H9 (cell line): ENCODE measurements at regions not wholly inside any gene's neighbourhood (a gene's known extent, or its start where the extent isn't known, plus 50 kb on each side); places are given as distances from the start of the nearest gene placed in this dataset.

Experiments
- DNase-seq: peaks from one replicate; pipeline ENCODE4 v3.0.0-alpha.2; 2017
- H2AFZ ChIP-seq: one replicate; pipeline ENCODE4 v1.6.1; 2013; ENCODE audit warnings: mild to moderate bottlenecking, low read length, control low read depth, moderate library complexity
- H2AK5ac ChIP-seq: 2 replicates; pipeline ENCODE4 v1.6.1; 2013; ENCODE audit warnings: low read length, control low read depth, mixed read lengths; ENCODE audit not compliant: insufficient read length
- H2BK120ac ChIP-seq: one replicate; pipeline ENCODE4 v1.6.1; 2013; ENCODE audit warnings: low read depth, mild to moderate bottlenecking, low read length, control low read depth, inconsistent platforms; ENCODE audit not compliant: poor library complexity, severe bottlenecking
- H2BK12ac ChIP-seq: 2 replicates; pipeline ENCODE4 v1.6.1; 2013; ENCODE audit warnings: low read length, control low read depth, mixed read lengths, low read depth; ENCODE audit not compliant: insufficient read length
- H2BK15ac ChIP-seq: 2 replicates; pipeline ENCODE4 v1.6.1; 2013; ENCODE audit warnings: low read depth, low read length, control low read depth
- H2BK20ac ChIP-seq: one replicate; pipeline ENCODE4 v1.6.1; 2013; ENCODE audit warnings: low read depth, mild to moderate bottlenecking, low read length, control low read depth, inconsistent platforms; ENCODE audit not compliant: poor library complexity, severe bottlenecking
- H2BK5ac ChIP-seq: 2 replicates; pipeline ENCODE4 v1.6.1; 2013; ENCODE audit warnings: low read length, control low read depth, mixed read lengths; ENCODE audit not compliant: insufficient read length
- H3K14ac ChIP-seq: 2 replicates; pipeline ENCODE4 v1.6.1; 2013; ENCODE audit warnings: low read length, control low read depth; ENCODE audit not compliant: insufficient read depth
- H3K18ac ChIP-seq: 2 replicates; pipeline ENCODE4 v1.6.1; 2013; ENCODE audit warnings: low read depth, mild to moderate bottlenecking, mixed read lengths, low read length, control low read depth; ENCODE audit not compliant: insufficient read length
- H3K23ac ChIP-seq: 2 replicates; pipeline ENCODE4 v1.6.1; 2013; ENCODE audit warnings: low read length, control low read depth, mixed read lengths, low read depth; ENCODE audit not compliant: insufficient read length
- H3K23me2 ChIP-seq: 2 replicates; pipeline ENCODE4 v1.6.1; 2013; ENCODE audit warnings: low read depth, mild to moderate bottlenecking, mixed read lengths, low read length, control low read depth; ENCODE audit not compliant: insufficient read length, poor library complexity, severe bottlenecking
- H3K27ac ChIP-seq: 2 replicates; pipeline ENCODE4 v1.5.1; 2013; ENCODE audit warnings: low read length, control low read depth, mixed read lengths, low read depth; ENCODE audit not compliant: insufficient read length
- H3K27me3 ChIP-seq: 2 replicates; pipeline ENCODE4 v1.6.1; 2013; ENCODE audit warnings: low read length, control low read depth, inconsistent platforms; ENCODE audit not compliant: insufficient read depth
- H3K4ac ChIP-seq: 2 replicates; pipeline ENCODE4 v1.6.1; 2013; ENCODE audit warnings: low read depth, mild to moderate bottlenecking, control low read depth, inconsistent platforms, low read length, moderate library complexity
- H3K4me1 ChIP-seq: 2 replicates; pipeline ENCODE4 v1.6.1; 2013; ENCODE audit warnings: low read length, control low read depth, inconsistent platforms; ENCODE audit not compliant: insufficient read depth
- H3K4me2 ChIP-seq: 2 replicates; pipeline ENCODE4 v1.6.1; 2013; ENCODE audit warnings: low read length, control low read depth, mixed read lengths; ENCODE audit not compliant: insufficient read length, insufficient read depth
- H3K56ac ChIP-seq: 2 replicates; pipeline ENCODE4 v1.6.1; 2013; ENCODE audit warnings: low read depth, mild to moderate bottlenecking, mixed read lengths, low read length, control low read depth; ENCODE audit not compliant: insufficient read length
- H3K79me1 ChIP-seq: 2 replicates; pipeline ENCODE4 v1.6.1; 2013; ENCODE audit warnings: low read depth, mild to moderate bottlenecking, moderate library complexity, low read length, control low read depth, inconsistent platforms; ENCODE audit not compliant: insufficient read depth, poor library complexity, severe bottlenecking
- H3K79me2 ChIP-seq: 2 replicates; pipeline ENCODE4 v1.6.1; 2013; ENCODE audit warnings: low read length, control low read depth, inconsistent platforms; ENCODE audit not compliant: insufficient read depth
- H3K9ac ChIP-seq: 2 replicates; pipeline ENCODE4 v1.6.1; 2013; ENCODE audit warnings: low read length, control low read depth, mixed read lengths; ENCODE audit not compliant: insufficient read length; ENCODE audit errors: extremely low read depth
- H3K9me3 ChIP-seq: one replicate; pipeline ENCODE4 v1.6.1; 2013; ENCODE audit warnings: low read depth, low read length, inconsistent platforms; ENCODE audit not compliant: control insufficient read depth
- H3T11ph ChIP-seq: one replicate; pipeline ENCODE4 v1.6.1; 2013; ENCODE audit warnings: mild to moderate bottlenecking, low read length, control low read depth, inconsistent platforms
- H4K20me1 ChIP-seq: one replicate; pipeline ENCODE4 v1.6.1; 2013; ENCODE audit not compliant: control insufficient read depth, insufficient read length, insufficient read depth
- H4K5ac ChIP-seq: 2 replicates; pipeline ENCODE4 v1.6.1; 2013; ENCODE audit warnings: low read depth, mild to moderate bottlenecking, mixed read lengths, low read length, control low read depth; ENCODE audit not compliant: insufficient read length
- H4K8ac ChIP-seq: replicated peaks from 2 replicates; pipeline ENCODE4 v1.6.1; 2013; ENCODE audit warnings: low read length, control low read depth, mixed read lengths, low read depth; ENCODE audit not compliant: insufficient read length
- H4K91ac ChIP-seq: 2 replicates; pipeline ENCODE4 v1.6.1; 2013; ENCODE audit warnings: low read depth, mild to moderate bottlenecking, moderate library complexity, mixed read lengths, low read length, control low read depth; ENCODE audit not compliant: insufficient read length
- H3K27ac Mint-ChIP-seq, 3 experiments: 2 replicates in 2 of 3; 3 replicates in 1 of 3; pipeline ENCODE4 v1.8.0; 2020 to 2021; ENCODE audit warnings: mixed read lengths in 3 of 3, mild to moderate bottlenecking in 1 of 3, moderate library complexity in 1 of 3
- H3K27me3 Mint-ChIP-seq: 2 replicates; pipeline ENCODE4 v1.8.0; 2021; ENCODE audit warnings: low read depth, mild to moderate bottlenecking, moderate library complexity, mixed read lengths
- H3K36me3 Mint-ChIP-seq, 3 experiments: 2 replicates in 2 of 3; 3 replicates in 1 of 3; pipeline ENCODE4 v1.8.0; 2020 to 2021; ENCODE audit warnings: low read depth in 3 of 3, mixed read lengths in 3 of 3; ENCODE audit not compliant: insufficient read depth in 1 of 3
- H3K4me1 Mint-ChIP-seq, 2 experiments: 2 replicates each; pipeline ENCODE4 v1.8.0; 2020; ENCODE audit warnings: mixed read lengths in 2 of 2
- H3K4me3 Mint-ChIP-seq, 2 experiments: 2 replicates in 1 of 2; 3 replicates in 1 of 2; pipeline ENCODE4 v1.8.0; 2020 to 2021; ENCODE audit warnings: mild to moderate bottlenecking in 2 of 2, mixed read lengths in 2 of 2, moderate library complexity in 1 of 2
- H3K9me3 Mint-ChIP-seq, 2 experiments: 2 replicates in 1 of 2; 3 replicates in 1 of 2; pipeline ENCODE4 v1.8.0; 2020; ENCODE audit warnings: mild to moderate bottlenecking in 2 of 2, mixed read lengths in 2 of 2, moderate library complexity in 1 of 2
- WGBS: extraction: QIAGEN DNeasy Blood & Tissue Kit; methylation state at CpG from one replicate; pipeline ENCODE4 v1.1.7; 2013; ENCODE audit warnings: missing lambda C conversion rate, low lambda C conversion rate, mixed read lengths; ENCODE audit not compliant: insufficient read length; ENCODE audit errors: extremely low coverage; 5-methylcytosine and 5-hydroxymethylcytosine counted together
- TF ChIP-seq, protein P1 (sequence below): fragments of 200-600 bp; sonication (generic); conservative IDR thresholded peaks from 3 replicates; pipeline ENCODE4 v1.8.0; 2021; ENCODE audit warnings: antibody characterized with exemption, mild to moderate bottlenecking

DNA sequence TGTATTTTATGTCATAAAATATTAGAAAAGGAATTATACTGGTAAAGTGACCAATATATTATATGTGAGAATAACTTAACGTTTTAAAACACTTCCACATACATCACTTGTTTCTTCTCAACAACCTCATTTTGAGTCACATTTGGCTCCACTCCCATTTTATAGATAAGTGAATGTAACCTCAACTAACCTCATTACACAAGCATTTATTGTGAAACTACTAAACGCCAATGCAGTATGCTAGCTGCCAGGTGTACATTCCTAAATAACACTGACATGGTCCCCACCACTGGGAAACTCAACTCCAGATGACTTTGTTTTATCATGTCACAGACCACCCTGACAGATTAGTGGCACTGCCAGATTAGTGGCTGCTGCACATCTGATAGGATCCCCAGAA lies 249.7 kb upstream of the CNTN4 start:
- no peak overlapping the region for H3K4ac ChIP-seq
- Mint-ChIP-seq H3K36me3 (no peaks in the 10 kb centered on the region), H3K9me3 (peaks cover 0 to 3% of the 10 kb centered on the region in 2 experiments; a peak in 1 of 5 replicates), H3K4me1 (no peaks in the 10 kb centered on the region), H3K4me3 (no peak overlapping the region), H3K27me3 (no peaks in the 10 kb centered on the region), H3K27ac (no peak overlapping the region)
- H3K14ac ChIP-seq: no peak overlapping the region
- H3T11ph ChIP-seq: no peak overlapping the region
- TF ChIP-seq, protein P1, sequence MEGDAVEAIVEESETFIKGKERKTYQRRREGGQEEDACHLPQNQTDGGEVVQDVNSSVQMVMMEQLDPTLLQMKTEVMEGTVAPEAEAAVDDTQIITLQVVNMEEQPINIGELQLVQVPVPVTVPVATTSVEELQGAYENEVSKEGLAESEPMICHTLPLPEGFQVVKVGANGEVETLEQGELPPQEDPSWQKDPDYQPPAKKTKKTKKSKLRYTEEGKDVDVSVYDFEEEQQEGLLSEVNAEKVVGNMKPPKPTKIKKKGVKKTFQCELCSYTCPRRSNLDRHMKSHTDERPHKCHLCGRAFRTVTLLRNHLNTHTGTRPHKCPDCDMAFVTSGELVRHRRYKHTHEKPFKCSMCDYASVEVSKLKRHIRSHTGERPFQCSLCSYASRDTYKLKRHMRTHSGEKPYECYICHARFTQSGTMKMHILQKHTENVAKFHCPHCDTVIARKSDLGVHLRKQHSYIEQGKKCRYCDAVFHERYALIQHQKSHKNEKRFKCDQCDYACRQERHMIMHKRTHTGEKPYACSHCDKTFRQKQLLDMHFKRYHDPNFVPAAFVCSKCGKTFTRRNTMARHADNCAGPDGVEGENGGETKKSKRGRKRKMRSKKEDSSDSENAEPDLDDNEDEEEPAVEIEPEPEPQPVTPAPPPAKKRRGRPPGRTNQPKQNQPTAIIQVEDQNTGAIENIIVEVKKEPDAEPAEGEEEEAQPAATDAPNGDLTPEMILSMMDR: no peak
- no peak for DNase-seq
- no peak overlapping the region for H4K5ac ChIP-seq
- no peaks in the 10 kb centered on the region for H3K79me2 ChIP-seq
- no peak overlapping the region for H2BK15ac ChIP-seq
- H2BK5ac ChIP-seq: no peak overlapping the region
- no peak overlapping the region for H3K27ac ChIP-seq
- H3K18ac ChIP-seq: no peak overlapping the region
- H3K79me1 ChIP-seq: no peaks in the 10 kb centered on the region
- H2BK20ac ChIP-seq: no peak overlapping the region
- H3K27me3 ChIP-seq: no peaks in the 10 kb centered on the region
- no CpG with 5 or more reads among the region's 2 CpGs for WGBS
- H3K4me2 ChIP-seq: no peak overlapping the region
- H3K4me1 ChIP-seq: no peaks in the 10 kb centered on the region
- H2AFZ ChIP-seq: no peak overlapping the region
- no peaks in the 10 kb centered on the region for H4K20me1 ChIP-seq
- H3K56ac ChIP-seq: no peak overlapping the region
- no peak overlapping the region for H2BK12ac ChIP-seq
- H2BK120ac ChIP-seq: no peak overlapping the region
- no peak overlapping the region for H3K23ac ChIP-seq
- H4K8ac ChIP-seq: no peak overlapping the region
- no peaks in the 10 kb centered on the region for H3K23me2 ChIP-seq
- H4K91ac ChIP-seq: no peak overlapping the region
- no peak overlapping the region for H2AK5ac ChIP-seq
- H3K9me3 ChIP-seq: no peaks in the 10 kb centered on the region
- no peak overlapping the region for H3K9ac ChIP-seq
